HFF-Myc (cell line): ENCODE measurements at regions not wholly inside any gene's neighbourhood (a gene's known extent, or its start where the extent isn't known, plus 50 kb on each side); places are given as distances from the start of the nearest gene placed in this dataset.

Experiments used
- DNase-seq: peaks from one replicate; pipeline ENCODE4 v3.0.0-alpha.2; 2011; ENCODE audit warnings: low read depth; ENCODE audit errors: extremely low read depth
- H3K4me3 ChIP-seq: replicated peaks from 2 replicates; pipeline ENCODE4 v1.5.1; 2011; ENCODE audit warnings: low read depth, mild to moderate bottlenecking, control low read depth, low read length
- CTCF ChIP-seq: IDR thresholded peaks from 2 replicates; pipeline ENCODE4 v1.5.1; 2012; ENCODE audit warnings: mild to moderate bottlenecking, low read depth, low read length, control low read depth; ENCODE audit errors: missing control alignments

GRCh38 chr5:45029553-45029952 lies 220.8 kb downstream of the MRPS30 start:
- no peak overlapping the region for H3K4me3 ChIP-seq
- no peak for DNase-seq
- no peak for TF ChIP-seq CTCF

DNA sequence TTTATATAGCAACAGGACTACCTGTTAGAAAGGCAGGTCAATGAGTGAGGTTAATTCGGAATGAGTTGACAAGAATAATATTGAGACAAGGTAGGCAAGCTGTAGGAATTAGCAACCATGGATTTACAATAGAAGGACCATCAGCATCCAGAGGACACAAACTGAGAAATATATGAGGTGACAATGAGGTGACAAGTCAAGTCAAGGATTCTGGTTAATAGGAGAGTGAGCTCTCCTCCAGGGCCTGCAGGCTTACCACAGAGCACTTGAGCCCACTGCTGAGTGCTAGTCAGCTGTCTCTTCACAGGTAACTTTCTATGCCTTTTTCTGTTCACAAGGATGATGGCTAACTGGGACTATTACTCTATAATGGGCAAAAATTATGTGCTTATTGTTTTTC lies 227.2 kb downstream of the MRPS30 start:
- no peak for DNase-seq
- TF ChIP-seq CTCF, result no peak

GRCh38 chr5:45037927-45038326 lies 229.2 kb downstream of the MRPS30 start:
- no peak overlapping the region for H3K4me3 ChIP-seq
- no peak for TF ChIP-seq CTCF
- DNase-seq, result no peak

More for the DNA sequence above, 227.2 kb downstream of the MRPS30 start:
- no peak overlapping the region for H3K4me3 ChIP-seq

DNA sequence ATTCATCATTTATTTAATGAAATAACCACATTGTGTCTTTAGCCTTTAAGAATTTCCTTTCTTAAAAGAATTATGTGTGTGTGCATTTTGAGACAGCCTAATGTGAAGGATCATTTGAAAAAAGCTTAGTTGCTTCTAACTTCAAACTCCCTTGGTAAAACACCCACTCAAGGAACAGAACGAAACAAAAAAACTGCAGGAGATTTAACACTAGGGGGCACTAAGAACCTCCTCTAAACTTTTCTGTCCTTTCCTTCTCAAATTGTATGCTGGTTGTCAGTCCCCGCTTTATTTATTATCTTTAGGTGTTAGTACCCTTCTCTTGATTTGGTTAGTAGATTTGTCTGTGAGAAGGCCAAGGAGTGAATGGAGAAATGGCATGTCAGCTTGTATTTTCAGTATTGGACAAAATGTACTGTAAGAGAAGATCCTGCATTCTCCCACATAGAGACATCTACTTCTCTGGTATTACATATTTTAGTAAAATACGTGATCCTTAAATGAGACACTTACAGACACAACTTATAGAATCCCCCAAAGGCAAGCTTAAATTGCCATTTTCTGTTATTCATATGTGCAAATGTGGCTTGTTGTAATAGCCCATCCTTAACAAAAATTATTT lies 229.7 kb downstream of the MRPS30 start:
- H3K4me3 ChIP-seq, result no peak overlapping the region
- no peak for DNase-seq
- peak; percentile 41 for TF ChIP-seq CTCF

DNA sequence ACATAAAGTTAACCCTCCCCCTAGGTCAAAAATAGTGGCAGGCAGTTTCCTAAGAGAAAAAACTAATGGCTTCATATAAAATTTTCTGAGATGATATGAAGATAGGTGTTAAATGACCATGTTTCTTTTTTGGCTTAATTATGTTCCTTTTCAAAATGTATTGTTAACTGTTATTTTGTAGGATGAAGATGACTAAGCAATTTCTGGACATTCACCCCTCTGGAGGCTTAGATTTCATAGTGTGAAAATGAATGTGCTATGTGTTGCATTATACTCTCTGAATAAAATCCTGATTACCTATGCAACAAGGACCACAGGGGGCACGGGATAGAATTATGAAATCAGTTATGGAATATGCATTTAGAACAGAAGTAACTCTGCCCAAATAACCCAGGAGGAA lies 233.5 kb downstream of the MRPS30 start:
- DNase-seq, result no peak
- H3K4me3 ChIP-seq, result no peak overlapping the region
- TF ChIP-seq CTCF, result no peak

DNA sequence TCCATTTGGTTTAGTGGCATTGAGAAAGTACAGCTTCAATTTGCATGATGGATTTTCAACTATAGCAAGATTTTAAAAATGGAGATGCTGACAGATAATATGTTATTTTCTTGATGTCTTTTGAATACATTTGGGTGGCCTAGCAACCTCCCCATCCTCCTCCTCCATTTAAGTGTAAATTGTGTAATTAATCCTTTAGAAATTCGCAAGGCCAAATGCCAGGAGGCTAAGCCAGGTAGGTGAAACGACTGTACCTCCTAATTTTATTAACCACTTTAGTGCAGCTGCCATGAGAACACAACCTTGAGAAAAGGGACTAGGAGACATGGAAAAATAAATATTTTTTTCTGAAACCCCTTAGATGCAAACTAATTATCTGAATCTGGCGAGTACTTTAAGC lies 248.8 kb downstream of the MRPS30 start:
- H3K4me3 ChIP-seq, result no peak overlapping the region
- no peak for DNase-seq
- no peak for TF ChIP-seq CTCF

GRCh38 chr5:45060724-45061123 lies 252.0 kb downstream of the MRPS30 start:
- no peak for DNase-seq
- H3K4me3 ChIP-seq, result no peak overlapping the region
- TF ChIP-seq CTCF, result no peak
